ENCODE measurements at regions not wholly inside any gene's neighbourhood (a gene's known extent, or its start where the extent isn't known, plus 50 kb on each side); places are given as distances from the start of the nearest gene placed in this dataset.

- Histone ChIP-seq H3K4me1 (no peaks in the 10 kb centered on the region), H3K9me3 (no peaks in the 10 kb centered on the region), H3K27ac (no peak overlapping the region), H3K27me3 (no peaks in the 10 kb centered on the region), H3K36me3 (no peaks in the 10 kb centered on the region), H3K4me3 (no peak overlapping the region)
- intact Hi-C loops (cut with DNase I; ENCODE audit: low total_unique reads) = no loop called here
- no peak for DNase-seq
- TF ChIP-seq CTCF (IDR thresholded peaks at IDR 0.05 in 4 of 5, conservative IDR thresholded peaks at IDR 0.05 in 1 of 5) = no peak
- TF ChIP-seq POLR2A (IDR thresholded peaks at IDR 0.05) = no peak
- ATAC-seq = no peak
- in situ Hi-C loops (cut with MboI; ENCODE audit: low sequenced_read_pairs in 4 of 4) = no loop called here
Measured at GRCh38 chr4:175129797-175130196, 211.6 kb downstream of the ADAM29 start.

GRCh38 chr4:175139205-175139604, 221.0 kb downstream of the ADAM29 start:
- no peak overlapping the region for H3K27ac ChIP-seq
- no peaks in the 10 kb centered on the region for H3K4me1 ChIP-seq
- intact Hi-C loops (cut with DNase I; ENCODE audit: low total_unique reads) (no loop called here), in situ Hi-C loops (cut with MboI; ENCODE audit: low sequenced_read_pairs in 4 of 4) (no loop called here)
- no peaks in the 10 kb centered on the region for H3K27me3 ChIP-seq
- DNase-seq = no peak
- no peak for ATAC-seq
- H3K36me3 ChIP-seq = no peaks in the 10 kb centered on the region
- H3K4me3 ChIP-seq = no peak overlapping the region
- TF ChIP-seq POLR2A (IDR thresholded peaks at IDR 0.05) = no peak
- TF ChIP-seq CTCF (IDR thresholded peaks at IDR 0.05 in 4 of 5, conservative IDR thresholded peaks at IDR 0.05 in 1 of 5) = no peak
- H3K9me3 ChIP-seq = no peaks in the 10 kb centered on the region

GRCh38 chr4:175143116-175143515, 225.0 kb downstream of the ADAM29 start:
- in situ Hi-C loops (cut with MboI; ENCODE audit: low sequenced_read_pairs in 4 of 4) (no loop called here), intact Hi-C loops (cut with DNase I; ENCODE audit: low total_unique reads) (no loop called here)
- Histone ChIP-seq H3K9me3 (no peaks in the 10 kb centered on the region), H3K4me3 (no peak overlapping the region), H3K27me3 (no peaks in the 10 kb centered on the region), H3K36me3 (no peaks in the 10 kb centered on the region), H3K27ac (no peak overlapping the region), H3K4me1 (no peaks in the 10 kb centered on the region)
- ATAC-seq = no peak
- no peak for DNase-seq
- TF ChIP-seq POLR2A (IDR thresholded peaks at IDR 0.05) (no peak), CTCF (IDR thresholded peaks at IDR 0.05 in 4 of 5, conservative IDR thresholded peaks at IDR 0.05 in 1 of 5) (no peak)

- no peak for TF ChIP-seq CTCF (IDR thresholded peaks at IDR 0.05 in 4 of 5, conservative IDR thresholded peaks at IDR 0.05 in 1 of 5)
- TF ChIP-seq POLR2A (IDR thresholded peaks at IDR 0.05) = no peak
- H3K9me3 ChIP-seq = no peaks in the 10 kb centered on the region
- DNase-seq = no peak
- in situ Hi-C loops (cut with MboI; ENCODE audit: low sequenced_read_pairs in 4 of 4) = no loop called here
- H3K27ac ChIP-seq = no peak overlapping the region
- H3K36me3 ChIP-seq = no peaks in the 10 kb centered on the region
- no peak overlapping the region for H3K4me3 ChIP-seq
- H3K4me1 ChIP-seq = no peaks in the 10 kb centered on the region
- intact Hi-C loops (cut with DNase I; ENCODE audit: low total_unique reads) = no loop called here
- no peaks in the 10 kb centered on the region for H3K27me3 ChIP-seq
- ATAC-seq = no peak
Measured at GRCh38 chr4:175146799-175147198, 228.6 kb downstream of the ADAM29 start.

- no peaks in the 10 kb centered on the region for H3K36me3 ChIP-seq
- no peaks in the 10 kb centered on the region for H3K27me3 ChIP-seq
- no peaks in the 10 kb centered on the region for H3K9me3 ChIP-seq
- in situ Hi-C loops (cut with MboI; ENCODE audit: low sequenced_read_pairs in 4 of 4) (no loop called here), intact Hi-C loops (cut with DNase I; ENCODE audit: low total_unique reads) (no loop called here)
- no peak overlapping the region for H3K27ac ChIP-seq
- no peak overlapping the region for H3K4me3 ChIP-seq
- no peak for ATAC-seq
- no peaks in the 10 kb centered on the region for H3K4me1 ChIP-seq
- TF ChIP-seq CTCF (IDR thresholded peaks at IDR 0.05 in 4 of 5, conservative IDR thresholded peaks at IDR 0.05 in 1 of 5) (no peak), POLR2A (IDR thresholded peaks at IDR 0.05) (no peak)
- DNase-seq = no peak
Measured at GRCh38 chr4:175147233-175147632, 229.1 kb downstream of the ADAM29 start.

All from gastrocnemius medialis (tissue), 4 donors.